ENCODE measurements at regions not wholly inside any gene's neighbourhood (a gene's known extent, or its start where the extent isn't known, plus 50 kb on each side); places are given as distances from the start of the nearest gene placed in this dataset.

GRCh38 chr11:111176603-111177002 lies 68.9 kb upstream of the POU2AF2 start:
- Histone ChIP-seq H3K9me3 (no peaks in the 10 kb centered on the region), H3K27me3 (no peaks in the 10 kb centered on the region)
- in situ Hi-C loops (cut with MboI; ENCODE audit: low sequenced_read_pairs in 4 of 4), result no loop called here

GRCh38 chr11:111173221-111173620 lies 72.3 kb upstream of the POU2AF2 start:
- H3K4me3 ChIP-seq, result no peak overlapping the region
- no peaks in the 10 kb centered on the region for H3K9me3 ChIP-seq
- in situ Hi-C loops (cut with MboI; ENCODE audit: low sequenced_read_pairs in 4 of 4) (no loop called here), intact Hi-C loops (cut with DNase I; ENCODE audit: low total_unique reads) (no loop called here)
- DNase-seq, result no peak
- no peaks in the 10 kb centered on the region for H3K36me3 ChIP-seq
- TF ChIP-seq CTCF (IDR thresholded peaks at IDR 0.05 in 4 of 5, conservative IDR thresholded peaks at IDR 0.05 in 1 of 5) (no peak), POLR2A (IDR thresholded peaks at IDR 0.05) (no peak)
- H3K4me1 ChIP-seq, result no peaks in the 10 kb centered on the region
- no peak overlapping the region for H3K27ac ChIP-seq
- no peak for ATAC-seq
- no peaks in the 10 kb centered on the region for H3K27me3 ChIP-seq

More at GRCh38 chr11:111176603-111177002, 68.9 kb upstream of the POU2AF2 start:
- DNase-seq (no peak), ATAC-seq (no peak)
- Histone ChIP-seq H3K27ac (no peak overlapping the region), H3K36me3 (no peaks in the 10 kb centered on the region), H3K4me1 (no peaks in the 10 kb centered on the region), H3K4me3 (no peak overlapping the region)
- intact Hi-C loops (cut with DNase I; ENCODE audit: low total_unique reads), result no loop called here
- TF ChIP-seq POLR2A (IDR thresholded peaks at IDR 0.05), result no peak

- ATAC-seq (no peak), DNase-seq (no peak)
- Histone ChIP-seq H3K36me3 (no peaks in the 10 kb centered on the region), H3K4me1 (no peaks in the 10 kb centered on the region), H3K9me3 (no peaks in the 10 kb centered on the region), H3K4me3 (no peak overlapping the region), H3K27me3 (no peaks in the 10 kb centered on the region), H3K27ac (no peak overlapping the region)
- intact Hi-C loops (cut with DNase I; ENCODE audit: low total_unique reads), result no loop called here
- in situ Hi-C loops (cut with MboI; ENCODE audit: low sequenced_read_pairs in 4 of 4), result no loop called here
- TF ChIP-seq POLR2A (IDR thresholded peaks at IDR 0.05) (no peak), CTCF (IDR thresholded peaks at IDR 0.05 in 4 of 5, conservative IDR thresholded peaks at IDR 0.05 in 1 of 5) (no peak)
These were observed 73.1 kb upstream of the POU2AF2 start for GRCh38 chr11:111172321-111172862.

- no peaks in the 10 kb centered on the region for H3K27me3 ChIP-seq
- no peak overlapping the region for H3K4me3 ChIP-seq
- ATAC-seq (no peak), DNase-seq (peak in 1 of 2 donors; percentile 12)
- no peaks in the 10 kb centered on the region for H3K9me3 ChIP-seq
- in situ Hi-C loops (cut with MboI; ENCODE audit: low sequenced_read_pairs in 4 of 4), result no loop called here
- TF ChIP-seq CTCF (IDR thresholded peaks at IDR 0.05 in 4 of 5, conservative IDR thresholded peaks at IDR 0.05 in 1 of 5), result no peak
- no peak for TF ChIP-seq POLR2A (IDR thresholded peaks at IDR 0.05)
- no peak overlapping the region for H3K27ac ChIP-seq
- intact Hi-C loops (cut with DNase I; ENCODE audit: low total_unique reads), result no loop called here
- no peaks in the 10 kb centered on the region for H3K4me1 ChIP-seq
- no peaks in the 10 kb centered on the region for H3K36me3 ChIP-seq
These were observed 74.7 kb upstream of the POU2AF2 start for GRCh38 chr11:111170761-111171379.

GRCh38 chr11:111169367-111169766 lies 76.2 kb upstream of the POU2AF2 start:
- Histone ChIP-seq H3K4me3 (no peak overlapping the region), H3K9me3 (no peaks in the 10 kb centered on the region), H3K4me1 (no peaks in the 10 kb centered on the region), H3K27me3 (no peaks in the 10 kb centered on the region), H3K27ac (no peak overlapping the region), H3K36me3 (no peaks in the 10 kb centered on the region)
- in situ Hi-C loops (cut with MboI; ENCODE audit: low sequenced_read_pairs in 4 of 4) (no loop called here), intact Hi-C loops (cut with DNase I; ENCODE audit: low total_unique reads) (no loop called here)
- TF ChIP-seq CTCF (IDR thresholded peaks at IDR 0.05 in 4 of 5, conservative IDR thresholded peaks at IDR 0.05 in 1 of 5) (no peak), POLR2A (IDR thresholded peaks at IDR 0.05) (no peak)
- ATAC-seq (no peak), DNase-seq (no peak)
